ENCODE measurements at regions not wholly inside any gene's neighbourhood (a gene's known extent, or its start where the extent isn't known, plus 50 kb on each side); places are given as distances from the start of the nearest gene placed in this dataset.

DNA sequence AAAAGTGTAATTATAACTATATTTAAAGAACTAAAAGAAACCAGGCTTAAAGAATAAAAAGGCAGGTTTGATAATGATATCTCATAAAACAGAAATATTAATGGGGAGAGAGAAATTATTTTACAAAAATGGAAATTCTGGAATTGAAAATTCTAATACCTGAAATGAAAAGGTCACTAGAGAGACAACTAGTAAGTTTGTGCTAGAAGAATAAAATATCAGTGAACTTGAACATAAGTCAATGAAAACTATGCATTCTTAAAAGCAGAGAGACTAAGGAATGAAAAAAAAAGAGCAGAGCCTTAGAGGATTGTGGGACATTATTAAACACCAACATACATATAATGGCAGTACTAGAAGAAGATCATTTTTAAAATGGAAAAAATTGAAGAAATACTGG lies 1475.0 kb upstream of the ZEB2 start:
- no peaks in the 10 kb centered on the region for H3K27me3 ChIP-seq (ENCODE audit: insufficient read depth in 3 of 3, low read length in 2 of 3)
- no peaks in the 10 kb centered on the region for H3K36me3 ChIP-seq (ENCODE audit: insufficient read depth in 1 of 2, low read depth in 1 of 2)
- intact Hi-C loops (cut with DNase I) = no loop called here
- ATAC-seq (no peak), DNase-seq (no peak)
- no peak overlapping the region for H3K27ac ChIP-seq
- no peak overlapping the region for H3K4me3 ChIP-seq
- peaks cover 11% of the 10 kb centered on the region for H3K9me3 ChIP-seq
- H3K4me1 ChIP-seq = no peaks in the 10 kb centered on the region
- TF ChIP-seq, protein P1, sequence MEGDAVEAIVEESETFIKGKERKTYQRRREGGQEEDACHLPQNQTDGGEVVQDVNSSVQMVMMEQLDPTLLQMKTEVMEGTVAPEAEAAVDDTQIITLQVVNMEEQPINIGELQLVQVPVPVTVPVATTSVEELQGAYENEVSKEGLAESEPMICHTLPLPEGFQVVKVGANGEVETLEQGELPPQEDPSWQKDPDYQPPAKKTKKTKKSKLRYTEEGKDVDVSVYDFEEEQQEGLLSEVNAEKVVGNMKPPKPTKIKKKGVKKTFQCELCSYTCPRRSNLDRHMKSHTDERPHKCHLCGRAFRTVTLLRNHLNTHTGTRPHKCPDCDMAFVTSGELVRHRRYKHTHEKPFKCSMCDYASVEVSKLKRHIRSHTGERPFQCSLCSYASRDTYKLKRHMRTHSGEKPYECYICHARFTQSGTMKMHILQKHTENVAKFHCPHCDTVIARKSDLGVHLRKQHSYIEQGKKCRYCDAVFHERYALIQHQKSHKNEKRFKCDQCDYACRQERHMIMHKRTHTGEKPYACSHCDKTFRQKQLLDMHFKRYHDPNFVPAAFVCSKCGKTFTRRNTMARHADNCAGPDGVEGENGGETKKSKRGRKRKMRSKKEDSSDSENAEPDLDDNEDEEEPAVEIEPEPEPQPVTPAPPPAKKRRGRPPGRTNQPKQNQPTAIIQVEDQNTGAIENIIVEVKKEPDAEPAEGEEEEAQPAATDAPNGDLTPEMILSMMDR (IDR thresholded peaks at IDR 0.05) = no peak

DNA sequence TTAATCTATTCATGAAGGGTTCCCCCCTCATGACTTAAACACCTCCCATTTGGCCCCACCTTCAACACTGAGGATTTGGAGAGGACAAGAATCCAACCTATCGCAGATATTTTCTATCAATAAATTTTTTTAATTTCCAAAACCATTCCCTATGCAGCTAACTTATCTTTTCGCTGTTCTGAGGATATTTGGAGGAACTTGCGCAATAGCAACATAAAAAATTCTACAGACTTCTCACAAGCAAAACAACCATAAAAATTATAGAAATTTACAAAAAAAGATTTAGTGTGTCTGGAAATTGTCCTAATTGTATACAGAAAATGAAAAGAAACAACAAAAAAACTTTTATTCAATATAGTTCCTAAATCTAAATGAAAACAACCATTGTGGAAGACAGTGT lies 1472.7 kb upstream of the ZEB2 start:
- H3K9me3 ChIP-seq = peaks cover 11% of the 10 kb centered on the region
- no peak for DNase-seq

DNA sequence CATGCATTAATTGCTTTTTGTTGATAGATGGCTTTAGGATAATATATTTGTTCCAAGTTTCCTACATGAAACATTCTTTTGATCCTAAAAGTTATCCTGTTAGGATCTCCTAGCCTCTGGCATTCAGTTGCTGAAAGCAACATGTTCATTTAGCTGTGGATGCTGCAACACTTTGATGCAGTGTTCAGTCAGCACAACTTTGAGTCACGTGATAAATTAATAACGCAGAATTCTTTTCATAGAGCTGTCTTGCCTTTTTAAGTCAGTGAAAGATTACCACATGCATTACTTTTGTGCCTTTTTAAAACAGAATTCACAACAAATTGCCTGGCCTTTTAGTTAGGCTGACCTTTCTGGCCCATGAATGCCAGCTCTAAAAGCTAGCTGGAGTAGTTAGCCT lies 1467.9 kb upstream of the ZEB2 start:
- 73 to 84% (median 75%) methylated on average over 2 of the region's 2 CpGs for WGBS, 3 donors
- Histone ChIP-seq H3K36me3 (ENCODE audit: insufficient read depth in 1 of 2, low read depth in 1 of 2) (no peaks in the 10 kb centered on the region), H3K4me3 (no peak overlapping the region), H3K4me1 (no peaks in the 10 kb centered on the region), H3K27me3 (ENCODE audit: insufficient read depth in 3 of 3, low read length in 2 of 3) (no peaks in the 10 kb centered on the region), H3K27ac (no peak overlapping the region), H3K9me3 (no peaks in the 10 kb centered on the region)
- intact Hi-C loops (cut with DNase I) = no loop called here
- no peak for ATAC-seq
- TF ChIP-seq, protein P1 (IDR thresholded peaks at IDR 0.05) = no peak
- DNase-seq = no peak

More for the DNA sequence above, 1472.7 kb upstream of the ZEB2 start:
- ATAC-seq = no peak
- 97 to 98% (median 97%) methylated on average over 3 of the region's 3 CpGs for WGBS, 3 donors
- H3K4me3 ChIP-seq = no peak overlapping the region
- H3K36me3 ChIP-seq (ENCODE audit: insufficient read depth in 1 of 2, low read depth in 1 of 2) = no peaks in the 10 kb centered on the region
- no peak overlapping the region for H3K27ac ChIP-seq
- intact Hi-C loops (cut with DNase I) = no loop called here
- H3K4me1 ChIP-seq = no peaks in the 10 kb centered on the region
- no peaks in the 10 kb centered on the region for H3K27me3 ChIP-seq (ENCODE audit: insufficient read depth in 3 of 3, low read length in 2 of 3)
- TF ChIP-seq, protein P1 (IDR thresholded peaks at IDR 0.05) = no peak

DNA sequence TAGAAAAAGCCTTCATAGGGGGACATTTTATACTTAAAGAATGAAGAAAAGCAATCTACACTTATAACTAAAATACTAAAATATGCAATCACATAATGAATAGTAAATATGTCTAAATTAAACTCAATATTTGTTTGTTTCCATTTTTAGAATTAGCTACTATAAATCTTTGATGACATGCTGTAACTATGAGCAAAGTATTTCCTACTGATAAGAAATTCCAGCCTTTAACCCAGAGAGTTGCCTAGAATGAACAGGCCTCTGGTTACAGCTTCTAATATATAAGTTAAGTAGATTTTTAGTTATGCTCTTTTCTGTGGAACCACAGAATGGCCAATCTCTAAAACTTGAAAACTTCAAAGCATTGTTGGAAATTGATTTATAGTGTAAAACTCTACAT lies 1465.6 kb upstream of the ZEB2 start:
- H3K4me3 ChIP-seq = no peak overlapping the region
- H3K9me3 ChIP-seq = no peaks in the 10 kb centered on the region
- DNase-seq (no peak), ATAC-seq (no peak)
- no peaks in the 10 kb centered on the region for H3K27me3 ChIP-seq (ENCODE audit: insufficient read depth in 3 of 3, low read length in 2 of 3)
- intact Hi-C loops (cut with DNase I) = no loop called here
- H3K4me1 ChIP-seq = no peaks in the 10 kb centered on the region
- no peak overlapping the region for H3K27ac ChIP-seq
- no peaks in the 10 kb centered on the region for H3K36me3 ChIP-seq (ENCODE audit: insufficient read depth in 1 of 2, low read depth in 1 of 2)
- TF ChIP-seq, protein P1 (IDR thresholded peaks at IDR 0.05) = no peak

DNA sequence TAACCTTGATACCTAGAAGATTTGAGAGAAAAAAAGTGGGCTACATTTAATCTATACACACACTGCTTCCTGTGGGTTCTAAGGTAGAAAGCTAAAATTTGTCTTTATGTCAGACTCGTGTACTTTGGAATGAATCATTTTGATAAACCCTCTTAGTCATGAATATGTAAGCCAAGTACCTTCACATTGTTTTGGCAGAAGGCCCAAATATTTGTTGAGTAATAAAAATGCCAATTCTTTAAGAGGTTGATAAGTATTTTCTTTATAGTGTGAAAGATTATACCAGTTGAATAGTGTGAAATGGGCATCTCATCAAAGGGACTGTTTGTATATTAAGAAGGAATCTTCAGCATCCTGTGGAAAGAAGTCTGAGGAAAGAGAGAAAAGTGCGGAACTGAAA lies 1464.7 kb upstream of the ZEB2 start:
- Histone ChIP-seq H3K9me3 (no peaks in the 10 kb centered on the region), H3K27me3 (ENCODE audit: insufficient read depth in 3 of 3, low read length in 2 of 3) (no peaks in the 10 kb centered on the region), H3K36me3 (ENCODE audit: insufficient read depth in 1 of 2, low read depth in 1 of 2) (no peaks in the 10 kb centered on the region), H3K27ac (no peak overlapping the region), H3K4me1 (no peaks in the 10 kb centered on the region), H3K4me3 (no peak overlapping the region)
- TF ChIP-seq, protein P1 (IDR thresholded peaks at IDR 0.05) = no peak
- WGBS, 3 donors = 52 to 62% (median 58%) methylated on average over 2 of the region's 2 CpGs
- ATAC-seq = no peak
- no peak for DNase-seq
- intact Hi-C loops (cut with DNase I) = no loop called here

All from psoas muscle (tissue), 7 donors.